HepG2 (cell line): ENCODE measurements at regions not wholly inside any gene's neighbourhood (a gene's known extent, or its start where the extent isn't known, plus 50 kb on each side); places are given as distances from the start of the nearest gene placed in this dataset.

Experiments used
- EZH2 ChIP-seq: conservative IDR thresholded peaks from 2 replicates; pipeline ENCODE4 v1.6.1; 2012; ENCODE audit warnings: mild to moderate bottlenecking, low read depth, low read length, moderate library complexity
- NFIC ChIP-seq: IDR thresholded peaks from 2 replicates; pipeline ENCODE4 v1.6.1; 2012; ENCODE audit warnings: mild to moderate bottlenecking, low read length, inconsistent platforms
- ZNF441 ChIP-seq: sonication (generic); formaldehyde crosslinking; IDR thresholded peaks from 2 replicates; pipeline ENCODE4 v1.7.0; 2021; ENCODE audit warnings: missing genetic modification reagents, borderline replicate concordance
- TF ChIP-seq, protein P1 (sequence below): IDR thresholded peaks from 2 replicates; pipeline ENCODE4 v1.6.1; 2016; ENCODE audit warnings: low read depth, borderline replicate concordance
- TF ChIP-seq, protein P2 (sequence below): sonication (generic); formaldehyde crosslinking; IDR thresholded peaks from 2 replicates; pipeline ENCODE4 v1.4.0; 2020; ENCODE audit warnings: missing genetic modification reagents, borderline replicate concordance
- TF ChIP-seq, protein P3 (sequence below): sonication (generic); formaldehyde crosslinking; IDR thresholded peaks from 2 replicates; pipeline ENCODE4 v1.8.1; 2022; ENCODE audit warnings: low read depth, mild to moderate bottlenecking, missing genetic modification reagents
- TF ChIP-seq, protein P4 (sequence below): IDR thresholded peaks from 2 replicates; pipeline ENCODE4 v1.6.1; 2012; ENCODE audit warnings: inconsistent platforms

DNA sequence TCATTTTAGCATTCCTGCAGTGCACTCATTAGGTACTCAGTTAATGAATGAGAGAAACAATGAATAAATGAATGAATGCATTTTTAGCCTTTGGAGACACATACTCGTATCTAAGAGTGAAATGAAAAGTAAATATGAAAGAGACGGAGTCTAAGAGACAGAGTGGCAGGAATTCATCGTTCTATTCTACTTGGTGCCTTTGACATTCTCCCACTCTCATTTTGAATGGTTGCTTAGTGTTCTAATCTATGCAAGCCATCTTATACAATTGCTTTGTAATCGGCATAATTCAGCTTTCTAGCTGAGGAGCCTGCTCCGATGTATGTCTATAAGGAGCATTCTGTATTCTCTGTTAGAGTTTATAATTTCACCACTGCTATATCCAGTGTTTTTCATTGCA is 554.9 kb downstream of the PLCL1 start:
- no peak for TF ChIP-seq EZH2
- TF ChIP-seq, protein P1, sequence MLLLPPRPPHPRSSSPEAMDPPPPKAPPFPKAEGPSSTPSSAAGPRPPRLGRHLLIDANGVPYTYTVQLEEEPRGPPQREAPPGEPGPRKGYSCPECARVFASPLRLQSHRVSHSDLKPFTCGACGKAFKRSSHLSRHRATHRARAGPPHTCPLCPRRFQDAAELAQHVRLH (CRISPR knock-in tag), result no peak
- TF ChIP-seq, protein P2, sequence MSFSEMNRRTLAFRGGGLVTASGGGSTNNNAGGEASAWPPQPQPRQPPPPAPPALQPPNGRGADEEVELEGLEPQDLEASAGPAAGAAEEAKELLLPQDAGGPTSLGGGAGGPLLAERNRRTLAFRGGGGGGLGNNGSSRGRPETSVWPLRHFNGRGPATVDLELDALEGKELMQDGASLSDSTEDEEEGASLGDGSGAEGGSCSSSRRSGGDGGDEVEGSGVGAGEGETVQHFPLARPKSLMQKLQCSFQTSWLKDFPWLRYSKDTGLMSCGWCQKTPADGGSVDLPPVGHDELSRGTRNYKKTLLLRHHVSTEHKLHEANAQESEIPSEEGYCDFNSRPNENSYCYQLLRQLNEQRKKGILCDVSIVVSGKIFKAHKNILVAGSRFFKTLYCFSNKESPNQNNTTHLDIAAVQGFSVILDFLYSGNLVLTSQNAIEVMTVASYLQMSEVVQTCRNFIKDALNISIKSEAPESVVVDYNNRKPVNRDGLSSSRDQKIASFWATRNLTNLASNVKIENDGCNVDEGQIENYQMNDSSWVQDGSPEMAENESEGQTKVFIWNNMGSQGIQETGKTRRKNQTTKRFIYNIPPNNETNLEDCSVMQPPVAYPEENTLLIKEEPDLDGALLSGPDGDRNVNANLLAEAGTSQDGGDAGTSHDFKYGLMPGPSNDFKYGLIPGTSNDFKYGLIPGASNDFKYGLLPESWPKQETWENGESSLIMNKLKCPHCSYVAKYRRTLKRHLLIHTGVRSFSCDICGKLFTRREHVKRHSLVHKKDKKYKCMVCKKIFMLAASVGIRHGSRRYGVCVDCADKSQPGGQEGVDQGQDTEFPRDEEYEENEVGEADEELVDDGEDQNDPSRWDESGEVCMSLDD, result no peak
- TF ChIP-seq, protein P3, sequence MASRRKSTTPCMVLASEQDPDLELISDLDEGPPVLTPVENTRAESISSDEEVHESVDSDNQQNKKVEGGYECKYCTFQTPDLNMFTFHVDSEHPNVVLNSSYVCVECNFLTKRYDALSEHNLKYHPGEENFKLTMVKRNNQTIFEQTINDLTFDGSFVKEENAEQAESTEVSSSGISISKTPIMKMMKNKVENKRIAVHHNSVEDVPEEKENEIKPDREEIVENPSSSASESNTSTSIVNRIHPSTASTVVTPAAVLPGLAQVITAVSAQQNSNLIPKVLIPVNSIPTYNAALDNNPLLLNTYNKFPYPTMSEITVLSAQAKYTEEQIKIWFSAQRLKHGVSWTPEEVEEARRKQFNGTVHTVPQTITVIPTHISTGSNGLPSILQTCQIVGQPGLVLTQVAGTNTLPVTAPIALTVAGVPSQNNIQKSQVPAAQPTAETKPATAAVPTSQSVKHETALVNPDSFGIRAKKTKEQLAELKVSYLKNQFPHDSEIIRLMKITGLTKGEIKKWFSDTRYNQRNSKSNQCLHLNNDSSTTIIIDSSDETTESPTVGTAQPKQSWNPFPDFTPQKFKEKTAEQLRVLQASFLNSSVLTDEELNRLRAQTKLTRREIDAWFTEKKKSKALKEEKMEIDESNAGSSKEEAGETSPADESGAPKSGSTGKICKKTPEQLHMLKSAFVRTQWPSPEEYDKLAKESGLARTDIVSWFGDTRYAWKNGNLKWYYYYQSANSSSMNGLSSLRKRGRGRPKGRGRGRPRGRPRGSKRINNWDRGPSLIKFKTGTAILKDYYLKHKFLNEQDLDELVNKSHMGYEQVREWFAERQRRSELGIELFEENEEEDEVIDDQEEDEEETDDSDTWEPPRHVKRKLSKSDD (CRISPR knock-in tag), result no peak
- TF ChIP-seq, protein P4, sequence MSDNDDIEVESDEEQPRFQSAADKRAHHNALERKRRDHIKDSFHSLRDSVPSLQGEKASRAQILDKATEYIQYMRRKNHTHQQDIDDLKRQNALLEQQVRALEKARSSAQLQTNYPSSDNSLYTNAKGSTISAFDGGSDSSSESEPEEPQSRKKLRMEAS, result no peak
- no peak for TF ChIP-seq ZNF441 (CRISPR knock-in tag)
- no peak for TF ChIP-seq NFIC
